GM23248 (cell line): ENCODE measurements at regions not wholly inside any gene's neighbourhood (a gene's known extent, or its start where the extent isn't known, plus 50 kb on each side); places are given as distances from the start of the nearest gene placed in this dataset.

Experiments
- DNase-seq: peaks from one replicate; pipeline ENCODE4 v3.0.0-alpha.2; 2015
- H2AFZ ChIP-seq: fragments of 200-600 bp; sonication (generic); 2 replicates; pipeline ENCODE4 v1.6.1; 2016; ENCODE audit warnings: antibody characterized with exemption
- H3F3A ChIP-seq: fragments of 200-600 bp; sonication (generic); 2 replicates; pipeline ENCODE4 v1.6.1; 2016; ENCODE audit warnings: mild to moderate bottlenecking, antibody characterized with exemption, mixed run types; ENCODE audit not compliant: insufficient read depth
- H3K27ac ChIP-seq: fragments of 200-600 bp; sonication (generic); 2 replicates; pipeline ENCODE4 v1.5.1; 2016; ENCODE audit warnings: mild to moderate bottlenecking
- H3K27me3 ChIP-seq: fragments of 200-600 bp; sonication (generic); replicated peaks from 2 replicates; pipeline ENCODE4 v1.6.1; 2016; ENCODE audit warnings: mild to moderate bottlenecking; ENCODE audit not compliant: insufficient read depth
- H3K36me3 ChIP-seq: fragments of 200-600 bp; sonication (generic); 2 replicates; pipeline ENCODE4 v1.6.1; 2016; ENCODE audit warnings: low read depth, mild to moderate bottlenecking
- H3K4me1 ChIP-seq: fragments of 200-600 bp; sonication (generic); 2 replicates; pipeline ENCODE4 v1.6.1; 2016; ENCODE audit warnings: mild to moderate bottlenecking; ENCODE audit not compliant: insufficient read depth
- H3K4me2 ChIP-seq: fragments of 200-600 bp; sonication (generic); one replicate; pipeline ENCODE4 v1.6.1; 2016; ENCODE audit warnings: mild to moderate bottlenecking; ENCODE audit not compliant: unreplicated experiment
- H3K4me3 ChIP-seq: fragments of 200-600 bp; sonication (generic); 2 replicates; pipeline ENCODE4 v1.5.1; 2016; ENCODE audit warnings: mild to moderate bottlenecking
- H3K79me2 ChIP-seq: fragments of 200-600 bp; sonication (generic); 2 replicates; pipeline ENCODE4 v1.6.1; 2016; ENCODE audit warnings: mild to moderate bottlenecking; ENCODE audit not compliant: insufficient read depth
- H3K9ac ChIP-seq: fragments of 200-600 bp; sonication (generic); 2 replicates; pipeline ENCODE4 v1.6.1; 2016; ENCODE audit warnings: mild to moderate bottlenecking
- H3K9me2 ChIP-seq: fragments of 200-600 bp; sonication (generic); 2 replicates; pipeline ENCODE4 v1.6.1; 2016; ENCODE audit warnings: mixed run types, mild to moderate bottlenecking, moderate library complexity; ENCODE audit not compliant: insufficient read depth
- H3K9me3 ChIP-seq: fragments of 200-600 bp; sonication (generic); one replicate; pipeline ENCODE4 v1.6.1; 2017; ENCODE audit warnings: low read depth
- H4K20me1 ChIP-seq: fragments of 200-600 bp; sonication (generic); 2 replicates; pipeline ENCODE4 v1.6.0; 2016; ENCODE audit not compliant: insufficient read depth
- EZH2 ChIP-seq: fragments of 200-600 bp; sonication (generic); IDR thresholded peaks from 2 replicates; pipeline ENCODE4 v1.6.1; 2018; ENCODE audit warnings: antibody characterized with exemption, mild to moderate bottlenecking; ENCODE audit not compliant: insufficient read depth, poor library complexity, severe bottlenecking
- EZH2phosphoT487 ChIP-seq: fragments of 200-600 bp; sonication (generic); IDR thresholded peaks from 2 replicates; pipeline ENCODE4 v1.6.1; 2018; ENCODE audit warnings: antibody characterized with exemption, moderate library complexity, mild to moderate bottlenecking, low read depth; ENCODE audit not compliant: insufficient read depth
- WGBS, 2 experiments: methylation state at CpG; one replicate each; pipeline ENCODE4 v1.1.6; 2015 to 2017; ENCODE audit warnings: low lambda C conversion rate in 2 of 2, low coverage in 1 of 2; ENCODE audit errors: missing lambda C conversion rate in 2 of 2; 5-methylcytosine and 5-hydroxymethylcytosine counted together
- in situ Hi-C: fragments of 300-500 bp; cut with MboI; formaldehyde crosslinking; loops from 2 replicates; pipeline ENCODE4 v1.15.0; 2020

- Histone ChIP-seq H3K4me1 (no peaks in the 10 kb centered on the region), H3F3A (no peaks in the 10 kb centered on the region), H3K27me3 (0 out of 2 replicates have a peak, but pooled peaks cover 5% of the 10 kb centered on the region), H3K9ac (no peak overlapping the region), H3K27ac (no peak overlapping the region), H3K9me2 (no peaks in the 10 kb centered on the region), H3K4me2 (no peak overlapping the region), H2AFZ (no peak overlapping the region), H4K20me1 (no peaks in the 10 kb centered on the region), H3K4me3 (no peak overlapping the region), H3K9me3 (no peaks in the 10 kb centered on the region), H3K36me3 (no peaks in the 10 kb centered on the region), H3K79me2 (no peaks in the 10 kb centered on the region)
- in situ Hi-C loops = no loop called here
- peak; percentile 64 for DNase-seq
- no peak for TF ChIP-seq EZH2phosphoT487
- no peak for TF ChIP-seq EZH2
- WGBS, 2 experiments = 34 to 36% methylated on average over 5 of the region's 5 CpGs
Measured at GRCh38 chr7:142420554-142421362, 162.9 kb upstream of the PRSS58 start.

GRCh38 chr7:142418326-142418725 lies 160.5 kb upstream of the PRSS58 start:
- Histone ChIP-seq H3K4me1 (no peaks in the 10 kb centered on the region), H3K4me3 (no peak overlapping the region), H3K9ac (no peak overlapping the region), H4K20me1 (no peaks in the 10 kb centered on the region), H3K79me2 (no peaks in the 10 kb centered on the region), H3K36me3 (no peaks in the 10 kb centered on the region), H2AFZ (peak overlapping the region; percentile 57), H3K27ac (no peak overlapping the region), H3F3A (no peaks in the 10 kb centered on the region), H3K9me3 (no peaks in the 10 kb centered on the region), H3K9me2 (no peaks in the 10 kb centered on the region), H3K4me2 (no peak overlapping the region), H3K27me3 (0 out of 2 replicates have a peak, but pooled peaks cover 5% of the 10 kb centered on the region)
- DNase-seq = no peak
- TF ChIP-seq EZH2phosphoT487 (no peak), EZH2 (no peak)
- in situ Hi-C loops = no loop called here
- 12 to 17% methylated on average over 4 of the region's 4 CpGs for WGBS, 2 experiments

GRCh38 chr7:142414915-142415314 lies 157.1 kb upstream of the PRSS58 start:
- H3K27me3 ChIP-seq = no peaks in the 10 kb centered on the region
- H3F3A ChIP-seq = no peaks in the 10 kb centered on the region; the same call in 1 of the 2 replicates
- no peaks in the 10 kb centered on the region for H3K9me3 ChIP-seq
- WGBS, 2 experiments = 79 to 83% methylated on average over 4 of the region's 4 CpGs
- no peaks in the 10 kb centered on the region for H3K79me2 ChIP-seq
- no peak overlapping the region for H3K27ac ChIP-seq
- no peaks in the 10 kb centered on the region for H4K20me1 ChIP-seq
- H3K4me2 ChIP-seq = no peak overlapping the region
- H3K36me3 ChIP-seq = no peaks in the 10 kb centered on the region
- no peaks in the 10 kb centered on the region for H3K4me1 ChIP-seq
- no peaks in the 10 kb centered on the region for H3K9me2 ChIP-seq
- H3K4me3 ChIP-seq = no peak overlapping the region
- no peak for DNase-seq
- no peak overlapping the region for H3K9ac ChIP-seq
- in situ Hi-C loops = no loop called here
- no peak overlapping the region for H2AFZ ChIP-seq
- no peak for TF ChIP-seq EZH2
- TF ChIP-seq EZH2phosphoT487 = no peak

- Histone ChIP-seq H3K4me3 (no peak overlapping the region), H3K27me3 (no peaks in the 10 kb centered on the region), H3K9ac (no peak overlapping the region), H3F3A (no peaks in the 10 kb centered on the region; the same call in 1 of the 2 replicates), H3K9me2 (no peaks in the 10 kb centered on the region), H3K9me3 (no peaks in the 10 kb centered on the region), H3K4me2 (no peak overlapping the region), H3K79me2 (no peaks in the 10 kb centered on the region), H3K36me3 (no peaks in the 10 kb centered on the region), H2AFZ (0 out of 2 replicates have a peak overlapping the region, but pooled peaks have one; percentile 10), H3K27ac (no peak overlapping the region), H3K4me1 (no peaks in the 10 kb centered on the region), H4K20me1 (no peaks in the 10 kb centered on the region)
- TF ChIP-seq EZH2 = no peak
- no peak for DNase-seq
- WGBS, 2 experiments = 59 to 71% methylated on average over 3 of the region's 3 CpGs
- in situ Hi-C loops = no loop called here
Measured at GRCh38 chr7:142414135-142414534, 156.3 kb upstream of the PRSS58 start.
